ENCODE measurements at regions not wholly inside any gene's neighbourhood (a gene's known extent, or its start where the extent isn't known, plus 50 kb on each side); places are given as distances from the start of the nearest gene placed in this dataset.

- H3K4me1 Mint-ChIP-seq: 0 out of 2 replicates have a peak, but pooled peaks cover 3% of the 10 kb centered on the region
- ATAC-seq: no peak
- no peaks in the 10 kb centered on the region for H3K27me3 Mint-ChIP-seq (ENCODE audit: low read depth)
- peaks cover 7% of the 10 kb centered on the region for H3K9me3 Mint-ChIP-seq
- 0 out of 2 replicates have a peak, but pooled peaks cover 3% of the 10 kb centered on the region for H3K36me3 Mint-ChIP-seq
- no peak for DNase-seq (ENCODE audit: low spot score)
- H3K27ac Mint-ChIP-seq: no peak overlapping the region
- POLR2A ChIA-PET: no interaction called here
- TF ChIP-seq CREM (CRISPR knock-in tag; IDR thresholded peaks at IDR 0.05) (no peak), ZNF263 (CRISPR knock-in tag; IDR thresholded peaks at IDR 0.05; ENCODE audit: low read depth) (no peak), USF1 (CRISPR knock-in tag; IDR thresholded peaks at IDR 0.05) (no peak), EMX1 (CRISPR knock-in tag; IDR thresholded peaks at IDR 0.05) (no peak), SMAD4 (CRISPR knock-in tag; IDR thresholded peaks at IDR 0.05) (no peak), ZNF317 (CRISPR knock-in tag; IDR thresholded peaks at IDR 0.05; ENCODE audit: borderline replicate concordance, low read depth) (no peak), KAT7 (CRISPR knock-in tag; IDR thresholded peaks at IDR 0.05; ENCODE audit: borderline replicate concordance) (no peak)
- CTCF ChIA-PET: no interaction called here
- H3K4me3 Mint-ChIP-seq: no peak overlapping the region
Observed at GRCh38 chr7:3105856-3106255, 62.2 kb upstream of the CARD11 start.

- no peak for ATAC-seq
- H3K9me3 Mint-ChIP-seq: peaks cover 11% of the 10 kb centered on the region
- no peak overlapping the region for H3K27ac Mint-ChIP-seq
- no peak for DNase-seq (ENCODE audit: low spot score)
- POLR2A ChIA-PET: no interaction called here
- H3K4me1 Mint-ChIP-seq: 0 out of 2 replicates have a peak, but pooled peaks cover 3% of the 10 kb centered on the region
- H3K4me3 Mint-ChIP-seq: no peak overlapping the region
- CTCF ChIA-PET: interaction anchor here (1.6 kb wide), 1 partner anchor 17 kb away, joined by 6 read pairs; no protein-coding TSS in a partner anchor
- TF ChIP-seq ELF4 (CRISPR knock-in tag; IDR thresholded peaks at IDR 0.05; ENCODE audit: low read depth) (no peak), ZNF425 (CRISPR knock-in tag; conservative IDR thresholded peaks at IDR 0.05) (no peak), ATF1 (CRISPR knock-in tag; IDR thresholded peaks at IDR 0.05) (no peak), HMGXB4 (CRISPR knock-in tag; IDR thresholded peaks at IDR 0.05) (no peak), ZNF219 (CRISPR knock-in tag; IDR thresholded peaks at IDR 0.05; ENCODE audit: borderline replicate concordance) (no peak), MYBL2 (CRISPR knock-in tag; IDR thresholded peaks at IDR 0.05) (no peak), PREB (CRISPR knock-in tag; IDR thresholded peaks at IDR 0.05; ENCODE audit: borderline replicate concordance) (no peak), RELA (CRISPR knock-in tag; IDR thresholded peaks at IDR 0.05; ENCODE audit: borderline replicate concordance) (no peak)
- H3K36me3 Mint-ChIP-seq: 0 out of 2 replicates have a peak, but pooled peaks cover 3% of the 10 kb centered on the region
- no peaks in the 10 kb centered on the region for H3K27me3 Mint-ChIP-seq (ENCODE audit: low read depth)
Observed at GRCh38 chr7:3106361-3106826, 62.7 kb upstream of the CARD11 start.

- peaks cover 11% of the 10 kb centered on the region for H3K9me3 Mint-ChIP-seq
- no peak for TF ChIP-seq ZNF423 (CRISPR knock-in tag; IDR thresholded peaks at IDR 0.05)
- no peak for TF ChIP-seq ATF3 (CRISPR knock-in tag; conservative IDR thresholded peaks at IDR 0.05)
- TF ChIP-seq HMGA2 (CRISPR knock-in tag; IDR thresholded peaks at IDR 0.05): no peak
- no peak for TF ChIP-seq MYBL2 (CRISPR knock-in tag; IDR thresholded peaks at IDR 0.05)
- TF ChIP-seq STAT6 (CRISPR knock-in tag; conservative IDR thresholded peaks at IDR 0.05; ENCODE audit: low read depth): no peak
- TF ChIP-seq NFYB (CRISPR knock-in tag; conservative IDR thresholded peaks at IDR 0.05; ENCODE audit: low read depth): no peak
- TF ChIP-seq EMX1 (CRISPR knock-in tag; IDR thresholded peaks at IDR 0.05): no peak
- TF ChIP-seq SOX15 (CRISPR knock-in tag; IDR thresholded peaks at IDR 0.05): no peak
- no peak for TF ChIP-seq E2F4 (CRISPR knock-in tag; IDR thresholded peaks at IDR 0.05; ENCODE audit: borderline replicate concordance, low read depth)
Observed at GRCh38 chr7:3107228-3107763, 63.6 kb upstream of the CARD11 start.

More at GRCh38 chr7:3107228-3107763, 63.6 kb upstream of the CARD11 start:
- ChIA-PET POLR2A (no interaction called here), CTCF (interaction anchor here (1.6 kb wide), 1 partner anchor 18 kb away, joined by 6 read pairs; no protein-coding TSS in a partner anchor)
- Mint-ChIP-seq H3K4me3 (no peak overlapping the region), H3K36me3 (0 out of 2 replicates have a peak, but pooled peaks cover 3% of the 10 kb centered on the region), H3K27me3 (ENCODE audit: low read depth) (no peaks in the 10 kb centered on the region), H3K27ac (no peak overlapping the region), H3K4me1 (peaks cover 6% of the 10 kb centered on the region; the same call in 1 of the 2 replicates)
- ATAC-seq (no peak), DNase-seq (ENCODE audit: low spot score) (no peak)

Measured in WTC11 (cell line).